HG03457 (cell line): ENCODE measurements at regions not wholly inside any gene's neighbourhood (a gene's known extent, or its start where the extent isn't known, plus 50 kb on each side); places are given as distances from the start of the nearest gene placed in this dataset.
"Not testable (repeated sequence)": the region's sequence is repeated elsewhere in the genome, so short reads cannot be mapped to it uniquely, and the experiment has no call there.

Experiments
- ATAC-seq: cut with Tn5 transposase; IDR thresholded peaks from one replicate; pipeline ENCODE4 v1.9.1; 2021; ENCODE audit warnings: moderate number of reproducible peaks; ENCODE audit not compliant: unreplicated experiment

DNA sequence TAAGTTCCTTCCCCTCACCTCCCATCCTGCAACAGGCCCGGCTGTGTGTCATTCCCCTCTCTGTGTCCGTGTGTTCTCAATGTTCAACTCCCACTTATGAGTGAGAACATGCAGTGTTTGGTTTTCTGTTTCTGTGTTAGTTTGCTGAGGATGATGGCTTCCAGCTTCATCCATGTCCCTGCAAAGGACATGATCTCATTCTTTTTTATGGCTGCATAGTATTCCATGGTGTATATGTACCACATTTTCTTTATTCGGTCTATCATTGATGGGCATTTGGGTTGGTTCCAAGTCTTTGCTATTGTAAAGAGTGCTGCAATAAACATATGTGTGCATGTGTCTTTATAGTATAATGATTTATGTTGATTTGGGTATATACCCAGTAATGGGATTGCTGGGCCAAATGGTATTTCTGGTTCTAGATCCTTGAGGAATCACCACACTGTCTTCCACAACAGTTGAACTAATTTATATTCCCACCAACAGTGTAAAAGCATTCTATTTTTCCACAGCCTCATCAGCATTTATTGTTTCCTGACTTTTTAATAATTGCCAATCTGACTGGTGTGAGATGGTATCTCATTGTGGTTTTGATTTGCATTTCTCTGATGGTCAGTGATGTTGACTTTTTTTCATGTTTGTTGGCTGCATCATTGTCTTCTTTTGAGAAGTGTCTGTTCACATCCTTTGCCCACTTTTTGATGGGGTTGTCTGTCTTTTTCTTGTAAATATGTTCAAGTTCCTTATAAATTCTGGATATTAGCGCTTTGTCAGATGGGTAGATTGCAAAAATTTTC lies 174.1 kb upstream of the PHACTR1 start:
- ATAC-seq: not testable (repeated sequence)

DNA sequence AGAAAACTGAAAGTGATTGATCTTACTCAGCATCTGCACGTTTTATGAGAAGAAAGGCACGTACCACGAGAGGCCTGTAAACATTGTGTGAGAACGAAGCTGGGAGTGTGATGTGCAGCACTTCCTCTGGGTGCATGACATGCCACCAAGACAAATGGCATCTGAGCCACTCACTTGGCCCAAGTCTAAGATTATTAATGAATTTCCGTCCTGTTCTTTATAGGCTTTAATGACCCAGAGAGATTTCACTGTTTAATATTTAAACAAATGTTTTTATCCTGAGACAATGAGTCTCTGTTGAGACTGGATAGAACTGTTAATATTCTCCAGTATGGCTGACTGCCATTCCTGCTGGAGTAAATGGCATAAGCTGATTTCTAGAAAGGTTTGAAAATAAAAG lies 172.6 kb upstream of the PHACTR1 start:
- no peak for ATAC-seq

- ATAC-seq: no peak
Measured at GRCh38 chr6:12544821-12545565, 171.6 kb upstream of the PHACTR1 start.

GRCh38 chr6:12545619-12546409 lies 170.8 kb upstream of the PHACTR1 start:
- no peak for ATAC-seq

GRCh38 chr6:12546410-12547002 lies 170.1 kb upstream of the PHACTR1 start:
- no peak for ATAC-seq

DNA sequence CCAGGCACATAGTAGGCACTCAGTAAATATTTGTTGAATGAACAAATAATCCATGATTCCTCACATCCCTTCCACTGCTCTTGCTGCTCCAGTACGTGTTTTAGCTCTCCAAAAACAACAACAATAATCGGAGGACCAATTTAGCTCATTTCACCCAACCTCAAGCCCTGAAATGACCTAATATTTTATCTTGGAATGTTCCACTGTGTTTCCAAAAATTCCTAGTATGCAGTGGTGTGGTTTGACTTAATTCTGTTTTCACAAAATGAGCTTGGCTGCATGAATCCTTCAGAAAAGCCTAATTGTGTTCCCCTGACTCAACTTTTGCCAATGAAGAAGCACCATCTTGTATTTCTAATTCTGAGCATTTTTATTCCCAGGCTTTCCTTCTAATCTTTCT lies 168.0 kb upstream of the PHACTR1 start:
- ATAC-seq: no peak

DNA sequence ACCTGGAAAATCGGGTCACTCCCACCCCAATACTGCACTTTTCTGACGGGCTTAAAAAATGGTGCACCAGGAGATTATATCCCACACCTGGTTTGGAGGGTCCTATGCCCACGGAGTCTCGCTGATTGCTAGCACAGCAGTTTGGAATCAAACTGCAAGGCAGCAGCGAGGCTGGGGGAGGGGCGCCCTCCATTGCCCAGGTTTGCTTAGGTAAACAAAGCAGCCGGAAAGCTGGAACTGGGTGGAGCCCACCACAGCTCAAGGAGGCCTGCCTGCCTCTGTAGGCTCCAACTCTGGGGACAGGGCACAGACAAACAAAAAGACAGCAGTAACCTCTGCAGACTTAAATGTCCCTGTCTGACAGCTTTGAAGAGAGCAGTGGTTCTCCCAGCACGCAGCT lies 167.1 kb upstream of the PHACTR1 start:
- not testable (repeated sequence) for ATAC-seq

DNA sequence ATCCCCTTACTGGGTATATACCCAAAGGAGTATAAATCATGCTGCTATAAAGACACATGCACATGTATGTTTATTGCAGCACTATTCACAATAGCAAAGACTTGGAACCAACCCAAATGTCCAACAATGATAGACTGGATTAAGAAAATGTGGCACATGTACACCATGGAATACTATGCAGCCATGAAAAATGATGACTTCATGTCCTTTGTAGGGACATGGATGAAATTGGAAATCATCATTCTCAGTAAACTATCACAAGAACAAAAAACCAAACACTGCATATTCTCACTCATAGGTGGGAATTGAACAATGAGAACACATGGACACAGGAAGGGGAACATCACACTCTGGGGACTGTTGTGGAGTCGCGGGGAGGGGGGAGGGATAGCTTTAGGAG lies 161.7 kb upstream of the PHACTR1 start:
- ATAC-seq: not testable (repeated sequence)

GRCh38 chr6:12555267-12555666 lies 161.3 kb upstream of the PHACTR1 start:
- ATAC-seq: no peak

DNA sequence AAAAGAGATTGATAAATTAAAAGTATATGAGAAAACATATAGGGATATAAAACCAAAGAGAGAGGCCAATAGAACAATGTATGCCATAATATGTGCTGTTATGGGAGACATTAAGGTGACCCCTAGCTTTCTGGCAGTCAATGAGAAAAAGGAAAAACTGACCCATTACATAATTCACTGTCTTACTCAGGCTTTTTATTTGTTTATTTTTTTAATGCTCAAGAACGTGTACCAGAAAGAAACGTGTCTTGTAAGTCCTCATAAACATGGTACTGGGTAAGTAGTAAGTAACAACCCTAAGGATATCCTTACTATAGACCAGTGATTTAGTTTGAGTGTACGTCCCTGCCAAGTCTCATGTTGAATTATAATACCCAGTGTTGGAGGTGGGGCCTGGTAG lies 160.8 kb upstream of the PHACTR1 start:
- no peak for ATAC-seq

DNA sequence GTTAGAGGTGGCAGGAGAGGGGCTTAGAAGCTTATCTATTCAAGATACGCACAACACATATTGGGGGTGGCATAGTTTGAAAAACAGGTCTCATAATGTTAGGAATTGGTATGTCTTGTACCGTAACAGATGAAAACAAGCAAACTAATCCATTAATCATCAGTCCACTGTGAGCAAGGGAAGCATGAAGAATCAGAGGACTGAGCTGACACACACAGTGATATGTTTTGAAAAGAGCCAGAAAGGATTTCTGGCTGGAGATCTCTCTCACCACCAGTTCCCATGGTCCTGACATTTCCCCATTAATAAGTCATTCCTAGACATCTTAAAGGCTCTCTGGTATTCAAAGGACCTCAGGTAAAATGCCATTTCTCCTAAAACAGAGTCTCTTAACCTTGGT lies 158.8 kb upstream of the PHACTR1 start:
- no peak for ATAC-seq

DNA sequence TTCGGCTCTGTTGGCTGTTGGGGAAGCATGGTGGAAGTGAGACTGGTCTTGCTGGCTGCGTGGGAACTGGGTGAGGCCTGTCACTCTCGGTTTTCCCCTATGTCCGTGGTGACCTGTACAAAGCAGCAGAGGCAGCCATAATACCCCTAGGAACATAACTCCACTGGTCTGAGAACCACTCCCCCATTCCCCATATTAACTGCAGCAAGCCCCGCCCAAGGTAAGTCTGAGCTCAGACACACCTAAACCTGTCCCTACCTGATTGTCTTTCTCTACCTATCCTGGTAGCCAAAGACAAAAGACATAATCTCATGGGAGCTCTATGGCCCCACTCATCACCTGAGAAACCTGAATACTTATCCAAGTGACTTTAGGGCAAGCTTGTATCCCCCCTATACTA lies 156.3 kb upstream of the PHACTR1 start:
- ATAC-seq: no peak

- ATAC-seq: no peak
Measured at GRCh38 chr6:12566618-12567123, 149.9 kb upstream of the PHACTR1 start.

DNA sequence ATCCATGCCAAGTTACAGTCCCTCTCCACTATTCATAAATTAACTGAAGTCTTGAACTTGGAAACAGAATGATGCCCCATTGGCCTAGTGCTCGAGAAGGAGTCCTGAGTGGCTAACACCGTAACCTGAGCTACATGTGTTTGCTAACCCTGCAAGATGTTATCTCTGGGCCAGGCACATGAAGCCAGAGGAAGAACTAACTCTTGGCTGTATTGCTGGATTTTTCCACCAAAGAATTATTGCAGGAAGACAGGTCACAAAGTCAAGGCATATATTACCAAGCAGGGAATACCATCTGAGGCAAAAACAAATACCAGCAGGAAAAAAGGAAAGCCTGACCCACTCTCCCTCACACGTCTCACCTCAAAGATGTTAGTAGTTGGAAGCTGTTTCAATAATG lies 148.9 kb upstream of the PHACTR1 start:
- no peak for ATAC-seq

- ATAC-seq: no peak
Measured at GRCh38 chr6:12569646-12570045, 146.9 kb upstream of the PHACTR1 start.

DNA sequence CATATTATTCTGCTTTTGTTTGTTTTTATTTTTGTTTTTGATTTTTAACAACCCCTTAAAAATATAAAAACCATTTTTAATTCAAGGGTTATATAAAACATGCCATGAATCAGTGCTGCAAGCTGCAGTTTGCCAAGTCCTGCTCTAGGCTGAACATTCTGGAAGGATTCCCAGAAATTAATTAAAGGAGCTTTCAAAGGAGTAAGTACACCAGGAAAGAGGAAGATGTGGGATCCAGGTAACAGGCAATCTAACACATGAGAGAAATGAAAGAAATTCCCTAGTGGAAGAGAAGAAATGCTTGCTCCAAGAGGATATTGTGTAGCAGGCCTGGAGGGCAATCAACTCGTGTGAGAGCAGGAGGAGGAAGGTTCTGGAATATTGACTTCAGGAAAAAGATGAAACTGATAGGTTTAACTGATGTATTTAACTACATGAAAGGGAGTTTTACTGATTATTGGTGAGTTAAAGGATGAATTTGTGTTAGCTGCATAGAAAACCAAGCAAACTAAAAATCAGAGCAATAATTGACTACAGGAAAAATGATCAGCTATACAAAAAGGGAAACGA lies 146.0 kb upstream of the PHACTR1 start:
- ATAC-seq: no peak

GRCh38 chr6:12572896-12573827 lies 143.4 kb upstream of the PHACTR1 start:
- no peak for ATAC-seq

DNA sequence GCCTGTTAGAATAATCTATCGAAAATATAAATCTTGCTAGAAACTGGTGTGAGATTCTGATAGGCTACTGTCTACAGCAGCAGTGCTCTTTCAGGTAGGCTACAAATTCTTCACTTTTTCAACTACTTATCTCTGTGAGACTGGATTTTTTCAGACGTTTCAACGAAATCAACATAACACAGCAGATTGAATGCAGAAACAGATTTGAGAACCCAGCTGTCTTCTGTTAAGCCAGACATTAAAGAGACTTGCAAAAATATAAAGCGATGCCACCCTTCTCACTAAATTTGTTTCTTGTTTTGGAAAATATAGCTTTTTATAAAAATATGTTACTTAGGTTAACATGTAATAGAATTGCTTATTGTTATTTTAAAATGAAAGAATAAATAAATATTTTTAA lies 140.6 kb upstream of the PHACTR1 start:
- ATAC-seq: no peak

GRCh38 chr6:12576389-12576788 lies 140.2 kb upstream of the PHACTR1 start:
- ATAC-seq: no peak
